PFSK-1 (cell line): ENCODE measurements at regions not wholly inside any gene's neighbourhood (a gene's known extent, or its start where the extent isn't known, plus 50 kb on each side); places are given as distances from the start of the nearest gene placed in this dataset.

Experiments
- FOXP2 ChIP-seq: optimal IDR thresholded peaks from 2 replicates; pipeline ENCODE3; 2011; ENCODE audit warnings: borderline replicate concordance, control low read depth, inconsistent platforms; ENCODE audit not compliant: insufficient read depth; ENCODE audit errors: extremely low read length, extremely low read depth
- POLR2AphosphoS5 ChIP-seq: IDR thresholded peaks from 2 replicates; pipeline ENCODE4 v1.6.1; 2012; ENCODE audit warnings: low read depth, mild to moderate bottlenecking, control low read depth, low read length, moderate library complexity
- SIN3A ChIP-seq: IDR thresholded peaks from 2 replicates; pipeline ENCODE4 v1.6.1; 2012; ENCODE audit warnings: mild to moderate bottlenecking, low read length, moderate library complexity, borderline replicate concordance; ENCODE audit not compliant: insufficient read depth
- TAF1 ChIP-seq: IDR thresholded peaks from 2 replicates; pipeline ENCODE4 v1.6.1; 2012; ENCODE audit warnings: low read length, control low read depth, borderline replicate concordance; ENCODE audit not compliant: insufficient read depth
- TF ChIP-seq, protein P1 (sequence below), 2 experiments: IDR thresholded peaks; 2 replicates each; pipeline versions ENCODE4 v1.6.1 to v1.8.0; 2011 to 2012; ENCODE audit warnings: low read depth in 2 of 2, low read length in 2 of 2, control low read depth in 1 of 2, inconsistent platforms in 1 of 2, mild to moderate bottlenecking in 1 of 2, moderate library complexity in 1 of 2; ENCODE audit not compliant: insufficient read depth in 1 of 2

DNA sequence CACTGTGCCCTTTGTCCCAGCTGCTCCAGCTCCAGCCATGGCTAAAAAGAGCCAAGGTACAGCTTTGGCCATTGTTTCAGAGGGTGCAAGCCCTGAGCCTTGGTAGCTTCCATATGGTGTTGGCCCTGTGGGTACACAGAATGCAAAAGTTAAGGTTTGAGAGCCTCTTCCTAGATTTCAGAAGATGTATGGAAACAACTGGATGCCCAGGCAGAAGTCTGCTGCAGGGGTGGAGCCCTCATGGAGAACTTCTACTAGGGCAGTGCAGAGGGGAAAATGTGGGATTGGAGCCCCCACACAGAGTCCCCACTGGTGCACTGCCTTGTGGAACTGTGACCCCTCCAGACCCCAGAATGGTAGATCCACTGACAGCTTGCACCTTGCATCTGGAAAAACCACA is 70.9 kb upstream of the MSX1 start:
- TF ChIP-seq POLR2AphosphoS5 (no peak), FOXP2 (no peak), SIN3A (no peak), TAF1 (no peak)
- TF ChIP-seq, protein P1, sequence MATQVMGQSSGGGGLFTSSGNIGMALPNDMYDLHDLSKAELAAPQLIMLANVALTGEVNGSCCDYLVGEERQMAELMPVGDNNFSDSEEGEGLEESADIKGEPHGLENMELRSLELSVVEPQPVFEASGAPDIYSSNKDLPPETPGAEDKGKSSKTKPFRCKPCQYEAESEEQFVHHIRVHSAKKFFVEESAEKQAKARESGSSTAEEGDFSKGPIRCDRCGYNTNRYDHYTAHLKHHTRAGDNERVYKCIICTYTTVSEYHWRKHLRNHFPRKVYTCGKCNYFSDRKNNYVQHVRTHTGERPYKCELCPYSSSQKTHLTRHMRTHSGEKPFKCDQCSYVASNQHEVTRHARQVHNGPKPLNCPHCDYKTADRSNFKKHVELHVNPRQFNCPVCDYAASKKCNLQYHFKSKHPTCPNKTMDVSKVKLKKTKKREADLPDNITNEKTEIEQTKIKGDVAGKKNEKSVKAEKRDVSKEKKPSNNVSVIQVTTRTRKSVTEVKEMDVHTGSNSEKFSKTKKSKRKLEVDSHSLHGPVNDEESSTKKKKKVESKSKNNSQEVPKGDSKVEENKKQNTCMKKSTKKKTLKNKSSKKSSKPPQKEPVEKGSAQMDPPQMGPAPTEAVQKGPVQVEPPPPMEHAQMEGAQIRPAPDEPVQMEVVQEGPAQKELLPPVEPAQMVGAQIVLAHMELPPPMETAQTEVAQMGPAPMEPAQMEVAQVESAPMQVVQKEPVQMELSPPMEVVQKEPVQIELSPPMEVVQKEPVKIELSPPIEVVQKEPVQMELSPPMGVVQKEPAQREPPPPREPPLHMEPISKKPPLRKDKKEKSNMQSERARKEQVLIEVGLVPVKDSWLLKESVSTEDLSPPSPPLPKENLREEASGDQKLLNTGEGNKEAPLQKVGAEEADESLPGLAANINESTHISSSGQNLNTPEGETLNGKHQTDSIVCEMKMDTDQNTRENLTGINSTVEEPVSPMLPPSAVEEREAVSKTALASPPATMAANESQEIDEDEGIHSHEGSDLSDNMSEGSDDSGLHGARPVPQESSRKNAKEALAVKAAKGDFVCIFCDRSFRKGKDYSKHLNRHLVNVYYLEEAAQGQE (IDR thresholded peaks at IDR 0.05; ENCODE audit: insufficient read depth in 1 of 2, low read depth in 2 of 2, low read length in 2 of 2), result no peak
